ENCODE measurements at regions not wholly inside any gene's neighbourhood (a gene's known extent, or its start where the extent isn't known, plus 50 kb on each side); places are given as distances from the start of the nearest gene placed in this dataset.

DNA sequence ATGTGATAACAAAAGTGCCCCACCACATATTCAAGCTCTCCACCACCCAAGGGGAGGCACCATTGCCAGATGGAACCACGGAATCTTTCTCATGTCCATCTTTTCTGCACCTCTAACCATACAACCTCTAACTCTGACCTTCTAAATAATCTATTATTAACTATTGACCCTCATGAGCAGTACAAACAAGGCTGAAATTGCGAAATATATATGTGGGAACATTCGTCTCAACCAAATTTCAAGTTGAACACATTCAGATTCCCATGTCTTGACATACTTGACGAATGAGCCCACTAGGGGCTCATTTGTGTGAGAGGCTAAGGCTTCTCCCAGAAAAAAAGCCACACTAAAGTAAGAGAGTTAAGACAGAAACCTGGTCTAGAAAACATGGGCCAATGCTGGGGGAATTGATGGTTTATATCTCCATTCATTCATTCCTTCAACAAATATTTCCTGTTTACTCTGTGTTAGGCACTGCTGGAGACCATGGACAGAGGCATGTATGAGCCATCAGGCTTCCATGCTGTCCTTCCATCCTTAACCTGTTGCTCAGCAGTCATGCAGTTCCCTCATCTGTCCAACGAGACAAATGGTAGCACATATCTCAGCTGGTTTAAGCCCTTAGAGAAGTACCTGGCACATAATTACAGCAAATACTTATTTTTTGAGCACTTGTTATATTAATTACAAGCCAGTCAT is 130.4 kb downstream of the ESM1 start:
- DNase-seq (ENCODE audit: low read depth) = no peak

DNA sequence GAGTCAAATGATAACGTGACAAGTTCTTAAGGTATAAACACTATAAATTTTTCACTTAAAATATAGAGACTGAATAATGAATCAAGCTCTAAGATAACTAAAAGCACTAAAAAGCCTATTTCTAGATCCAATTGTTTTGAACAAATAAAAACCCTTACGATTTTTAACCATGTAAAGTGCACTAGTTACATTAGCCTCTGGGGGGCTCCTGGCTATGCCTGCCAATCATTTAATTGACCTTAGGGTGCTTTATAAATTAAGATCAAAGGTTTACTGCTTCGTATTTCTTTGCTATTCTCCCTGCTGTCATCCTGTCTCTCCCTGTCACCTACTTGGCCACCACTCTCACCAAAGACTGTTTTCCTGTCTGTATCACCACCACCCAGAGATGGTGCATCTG is 133.4 kb downstream of the ESM1 start:
- DNase-seq (ENCODE audit: low read depth) = no peak

DNA sequence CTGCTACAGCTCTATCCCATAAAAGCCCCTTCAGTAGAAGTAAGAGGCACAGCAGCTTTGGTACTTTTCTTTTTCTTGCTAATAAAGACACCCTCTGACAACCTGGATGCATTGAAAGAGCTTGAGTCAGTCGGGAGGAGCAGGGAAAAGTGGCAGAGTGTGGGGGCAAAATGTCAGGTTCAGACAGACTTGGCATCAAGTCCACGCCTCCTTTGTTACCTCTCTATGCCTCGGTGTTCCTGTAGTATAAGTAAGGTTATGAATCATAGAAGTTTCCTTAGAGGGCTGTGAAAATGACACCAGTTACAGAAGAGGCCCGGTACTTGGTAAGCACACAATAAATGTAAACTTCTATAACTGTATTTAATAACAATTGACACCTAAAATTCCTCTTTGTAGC is 133.9 kb downstream of the ESM1 start:
- DNase-seq (ENCODE audit: low read depth) = no peak

DNA sequence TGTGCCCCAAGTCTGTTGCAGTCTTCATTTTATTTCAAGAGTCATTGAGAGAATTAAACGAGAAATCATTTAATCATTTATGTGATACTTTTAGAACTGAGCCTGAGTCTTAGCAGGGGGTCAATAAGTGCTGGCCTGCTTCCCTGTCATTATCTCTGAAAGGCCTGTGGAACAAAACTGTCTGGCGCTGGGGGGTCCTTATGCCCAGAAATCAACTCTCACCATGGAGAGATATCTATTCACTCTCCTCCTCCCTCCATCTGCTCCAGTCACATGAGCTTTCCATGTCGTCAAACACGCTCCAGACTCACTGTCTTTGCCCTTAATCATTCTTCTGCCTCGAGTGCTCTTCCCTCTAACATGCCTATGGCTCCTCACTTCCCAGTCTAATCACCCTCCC is 136.8 kb downstream of the ESM1 start:
- no peak for DNase-seq (ENCODE audit: low read depth)

DNA sequence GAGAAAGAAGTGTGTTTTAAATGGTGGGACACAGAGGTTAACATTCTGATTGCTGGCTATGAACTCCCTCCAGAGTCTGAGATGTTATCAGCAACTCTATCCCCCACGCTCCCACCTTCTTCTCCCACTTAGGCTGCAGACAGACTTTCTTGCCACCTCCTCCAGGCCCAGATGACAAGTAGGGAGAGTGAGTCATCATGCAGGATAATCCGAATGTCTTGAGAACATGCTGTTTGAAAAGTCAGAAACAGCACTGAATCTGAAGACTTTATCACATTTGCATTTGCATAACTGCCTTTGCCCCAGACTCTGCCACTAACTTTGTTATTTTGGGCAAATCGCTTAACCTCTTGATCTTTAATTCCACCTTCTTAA is 139.8 kb downstream of the ESM1 start:
- DNase-seq (ENCODE audit: low read depth) = no peak

DNA sequence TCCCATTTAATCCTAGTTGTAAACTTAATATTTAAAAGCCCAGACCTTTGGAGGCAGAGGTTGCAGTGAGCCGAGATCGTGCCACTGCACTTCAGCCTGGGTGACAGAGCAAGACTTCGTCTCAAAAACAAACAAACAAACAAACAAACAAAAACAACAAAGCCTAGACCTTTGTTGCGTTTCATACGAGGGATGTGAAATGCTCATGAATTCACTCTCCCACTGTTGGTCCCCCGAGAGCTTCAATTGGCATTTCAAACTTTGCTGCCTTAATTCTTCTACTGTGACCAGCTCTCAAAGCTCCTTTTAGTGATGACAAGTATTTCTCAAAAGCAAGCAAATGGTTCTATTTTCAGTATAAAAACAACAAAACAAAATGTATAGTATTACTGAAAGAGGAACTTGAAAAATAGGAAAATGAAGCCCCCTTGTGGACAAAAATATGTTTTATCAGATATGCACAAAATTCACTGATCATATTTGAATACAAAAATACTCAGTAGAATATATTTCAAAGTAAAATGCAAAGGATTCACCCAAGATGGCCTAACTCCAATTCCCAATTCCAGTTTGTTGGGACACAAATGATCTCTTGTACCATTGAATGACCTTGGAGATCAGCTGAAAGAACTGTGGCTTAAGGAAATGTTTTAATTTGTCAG is 140.4 kb downstream of the ESM1 start:
- DNase-seq (ENCODE audit: low read depth) = peak; percentile 72

DNA sequence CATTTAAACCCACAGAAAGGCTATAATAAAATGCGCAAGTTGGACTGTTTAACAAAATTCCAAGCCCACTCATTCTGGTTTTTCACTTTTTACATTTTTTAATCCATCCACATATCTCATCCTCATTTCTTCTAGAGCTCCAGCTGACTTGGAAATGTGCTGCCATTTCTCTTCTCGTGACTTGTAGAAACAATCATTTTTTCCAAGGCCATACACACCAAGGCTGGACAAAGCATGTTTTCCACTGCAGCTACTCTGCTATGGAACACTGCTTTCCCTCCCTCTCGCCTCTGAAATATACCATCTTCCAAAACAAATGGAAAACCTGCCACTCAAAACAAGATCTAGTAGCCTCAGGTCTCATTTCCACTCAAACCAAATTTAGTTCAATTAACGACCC is 141.1 kb downstream of the ESM1 start:
- DNase-seq (ENCODE audit: low read depth) = no peak

DNA sequence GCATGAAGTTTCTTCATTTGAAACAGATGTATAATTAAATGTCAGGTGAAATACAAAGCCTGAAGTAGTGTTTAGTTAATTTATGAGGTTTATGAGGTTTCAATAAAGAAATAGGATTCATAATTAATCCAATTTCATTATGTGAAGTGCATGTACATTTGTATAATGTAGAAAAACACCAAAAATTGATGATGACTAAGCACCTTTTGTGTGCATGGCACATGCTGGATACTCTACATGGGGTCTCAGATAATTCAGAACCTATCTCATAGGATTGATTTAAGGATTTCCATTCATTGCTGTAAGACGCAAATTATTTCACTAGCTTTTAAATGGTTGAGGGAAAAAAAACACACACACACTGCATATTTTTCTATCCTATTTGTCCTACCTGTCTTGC is 143.9 kb downstream of the ESM1 start:
- no peak for DNase-seq (ENCODE audit: low read depth)

DNA sequence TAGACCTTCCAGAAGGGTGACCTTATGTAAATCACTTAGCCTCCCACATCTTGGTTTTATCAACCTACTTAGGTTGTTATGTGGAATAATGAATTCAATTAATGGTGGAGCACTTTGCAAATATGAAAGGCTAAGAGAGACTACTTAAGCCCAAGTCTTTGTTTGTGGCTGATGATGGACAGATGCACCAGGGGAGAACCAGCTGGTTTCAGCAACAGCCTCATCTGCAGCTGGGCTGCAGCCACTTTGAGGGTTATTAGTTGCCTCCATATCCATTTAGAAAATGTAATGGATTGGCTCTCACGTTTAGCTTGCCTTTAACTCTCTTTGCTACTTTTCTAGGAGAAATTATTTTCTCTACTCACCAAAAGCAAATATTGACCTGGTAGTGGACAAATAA is 146.6 kb downstream of the ESM1 start:
- DNase-seq (ENCODE audit: low read depth) = peak; percentile 38

DNA sequence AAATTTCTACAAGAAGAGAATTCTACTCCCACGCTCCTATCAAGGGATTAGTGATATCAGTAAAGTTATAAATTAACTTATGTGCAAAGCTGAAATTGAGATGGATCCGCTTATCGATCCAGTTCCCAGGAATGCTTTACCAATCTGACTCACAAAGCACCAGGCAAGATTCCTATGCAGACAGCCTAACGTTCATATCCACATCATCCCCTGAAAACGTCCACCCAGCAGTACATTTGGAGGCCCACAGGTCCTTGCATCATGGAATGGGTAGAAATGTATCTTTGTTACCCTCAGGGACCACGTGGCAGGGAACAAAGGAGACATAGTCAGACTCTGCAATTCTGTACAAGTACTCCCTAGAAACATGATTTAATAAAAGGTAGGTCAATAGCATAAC is 147.4 kb downstream of the ESM1 start:
- DNase-seq (ENCODE audit: low read depth) = no peak

DNA sequence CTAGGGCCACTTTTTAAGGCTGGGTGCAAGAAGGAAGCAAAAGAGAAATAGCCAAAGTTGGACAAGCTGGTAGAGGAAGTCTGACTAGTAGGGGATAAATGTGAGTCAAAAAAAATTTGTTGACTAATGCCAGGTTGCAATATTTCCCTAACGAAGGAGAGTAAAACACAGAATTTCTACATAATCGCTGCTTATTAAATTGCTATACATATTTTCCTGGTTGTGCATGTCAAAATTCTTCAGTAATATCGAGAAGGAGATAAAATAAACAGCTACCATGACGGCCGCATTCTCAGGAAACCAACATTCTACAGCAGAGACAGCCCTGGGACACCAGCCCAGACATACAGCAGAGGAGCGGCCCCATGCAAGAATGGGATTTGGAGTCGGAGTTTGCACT is 148.3 kb downstream of the ESM1 start:
- no peak for DNase-seq (ENCODE audit: low read depth)

DNA sequence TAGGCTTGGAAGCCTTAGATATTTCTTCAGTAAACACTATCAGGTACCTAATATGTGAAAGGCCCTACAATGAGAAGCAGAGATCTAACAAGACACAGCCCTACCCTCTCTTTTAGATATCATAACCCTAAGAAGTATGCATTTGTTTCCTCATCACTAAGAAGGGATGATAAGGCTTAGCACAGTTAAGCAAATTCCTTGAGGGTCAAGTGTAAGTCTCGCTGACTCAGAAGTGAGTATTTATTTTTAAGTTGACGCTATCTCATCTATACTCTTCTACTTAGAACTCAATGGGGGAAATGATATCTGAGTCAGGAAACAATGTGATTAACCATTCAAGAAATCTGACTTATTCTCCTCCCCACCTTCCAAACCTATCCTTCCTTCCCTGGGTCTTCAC is 149.7 kb downstream of the ESM1 start:
- DNase-seq (ENCODE audit: low read depth) = no peak

DNA sequence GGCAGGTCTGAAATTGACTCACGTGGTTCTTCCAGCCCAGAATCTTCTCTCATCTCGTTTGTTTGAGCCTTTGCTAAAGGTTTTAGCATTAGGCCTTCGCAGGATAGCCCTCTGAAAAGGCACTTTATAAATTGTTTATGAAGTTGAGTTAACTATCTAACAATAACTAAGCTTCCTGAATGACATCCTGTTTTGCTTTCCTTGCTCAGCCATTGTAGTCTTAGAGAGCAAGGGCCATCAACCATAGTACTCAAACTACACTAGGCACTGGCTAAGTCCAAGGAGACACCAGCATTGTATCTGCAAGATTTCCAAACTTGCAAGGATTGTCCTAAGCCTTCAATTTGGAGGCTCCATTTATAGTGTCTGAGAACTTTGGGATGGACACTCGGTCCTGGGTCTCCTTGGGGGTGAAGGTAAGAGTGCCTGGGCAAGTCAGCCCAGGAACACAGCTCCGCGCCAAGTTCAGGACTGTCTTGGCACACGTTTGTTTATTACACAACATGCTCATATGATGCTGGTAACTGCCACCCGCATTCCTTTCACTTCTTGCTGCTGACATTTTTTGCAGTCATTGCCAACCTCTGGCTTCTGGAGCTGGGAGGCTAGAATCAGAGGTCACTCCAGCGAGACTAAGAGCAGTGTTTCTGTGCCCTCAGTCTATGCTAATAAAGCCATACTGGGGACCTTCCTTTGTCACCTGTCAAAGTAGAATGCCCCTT is 151.1 kb downstream of the ESM1 start:
- no peak for DNase-seq (ENCODE audit: low read depth)

DNA sequence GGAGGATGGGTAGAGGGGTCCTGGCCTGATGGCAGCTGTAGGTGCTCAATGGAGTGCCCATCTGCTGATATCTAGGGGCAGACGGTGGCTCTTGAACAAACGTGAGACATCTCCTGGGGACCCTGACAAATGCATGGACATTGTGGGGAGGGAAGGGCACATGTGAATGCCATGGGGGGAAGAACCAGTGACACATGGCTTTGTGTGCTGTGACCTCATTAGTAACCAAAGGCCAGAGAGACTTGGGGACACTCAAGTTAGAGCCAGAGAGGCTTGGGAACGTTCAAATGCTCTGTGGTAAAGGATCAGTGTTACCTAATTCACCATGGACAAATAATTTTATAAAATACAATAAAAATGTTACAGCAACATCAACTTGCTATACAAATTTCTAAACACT is 151.8 kb downstream of the ESM1 start:
- DNase-seq (ENCODE audit: low read depth) = no peak

DNA sequence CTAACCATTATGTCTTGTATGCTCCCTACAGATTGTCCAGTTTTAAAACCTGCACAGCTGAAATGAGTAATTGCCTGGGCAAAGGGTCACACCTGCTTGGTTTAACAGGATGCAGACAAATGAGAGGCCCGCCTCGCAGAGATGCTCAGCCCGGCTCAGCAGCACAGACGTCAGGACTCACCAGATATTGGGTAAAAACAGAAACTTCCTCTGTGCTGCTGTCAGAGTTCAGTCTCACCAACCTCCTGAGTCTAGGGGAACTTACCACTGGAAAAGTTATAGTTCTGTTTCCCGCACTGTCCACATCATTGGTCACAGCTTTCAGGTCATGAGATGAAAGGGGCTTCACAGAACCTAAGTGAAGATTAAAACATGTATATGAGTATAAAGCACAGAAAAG is 152.5 kb downstream of the ESM1 start:
- DNase-seq (ENCODE audit: low read depth) = no peak

DNA sequence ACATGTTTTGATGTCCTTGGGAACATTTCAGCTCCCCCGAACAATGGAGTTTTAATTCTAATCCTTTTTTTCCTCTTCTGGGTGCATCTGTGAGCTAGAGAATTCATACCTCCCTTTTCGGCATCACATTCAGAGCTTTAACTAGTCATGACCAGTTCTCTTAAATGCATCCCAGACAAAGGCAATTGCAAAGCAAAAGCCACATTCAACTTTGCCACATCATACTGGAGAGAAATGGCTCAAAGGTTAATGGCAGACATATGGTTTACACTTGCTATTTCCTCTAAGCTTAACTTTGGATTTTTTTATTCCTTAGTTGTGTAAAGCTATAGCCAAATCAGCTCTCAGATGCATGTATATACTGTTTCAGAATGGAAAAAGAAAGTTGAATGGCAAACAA is 153.3 kb downstream of the ESM1 start:
- DNase-seq (ENCODE audit: low read depth) = no peak

DNA sequence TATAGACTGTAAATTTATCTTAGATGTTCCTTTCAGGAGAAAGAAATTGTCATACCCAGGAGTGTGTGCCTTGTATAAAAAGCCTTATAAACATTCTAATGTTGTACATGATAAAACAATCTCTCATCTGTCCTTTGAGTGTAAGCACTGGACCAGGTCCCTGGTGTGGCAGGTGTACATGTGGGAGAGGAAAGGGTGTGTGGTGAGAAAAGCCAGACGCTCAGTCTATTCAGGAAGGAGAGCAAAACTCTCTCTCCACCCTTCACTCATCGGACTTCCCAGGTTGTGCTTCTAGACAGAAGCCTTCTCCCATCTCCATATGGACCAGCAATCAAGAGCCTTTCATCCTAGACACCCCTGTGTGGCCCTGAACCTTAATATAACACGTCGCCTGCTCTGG is 154.2 kb downstream of the ESM1 start:
- DNase-seq (ENCODE audit: low read depth) = no peak

DNA sequence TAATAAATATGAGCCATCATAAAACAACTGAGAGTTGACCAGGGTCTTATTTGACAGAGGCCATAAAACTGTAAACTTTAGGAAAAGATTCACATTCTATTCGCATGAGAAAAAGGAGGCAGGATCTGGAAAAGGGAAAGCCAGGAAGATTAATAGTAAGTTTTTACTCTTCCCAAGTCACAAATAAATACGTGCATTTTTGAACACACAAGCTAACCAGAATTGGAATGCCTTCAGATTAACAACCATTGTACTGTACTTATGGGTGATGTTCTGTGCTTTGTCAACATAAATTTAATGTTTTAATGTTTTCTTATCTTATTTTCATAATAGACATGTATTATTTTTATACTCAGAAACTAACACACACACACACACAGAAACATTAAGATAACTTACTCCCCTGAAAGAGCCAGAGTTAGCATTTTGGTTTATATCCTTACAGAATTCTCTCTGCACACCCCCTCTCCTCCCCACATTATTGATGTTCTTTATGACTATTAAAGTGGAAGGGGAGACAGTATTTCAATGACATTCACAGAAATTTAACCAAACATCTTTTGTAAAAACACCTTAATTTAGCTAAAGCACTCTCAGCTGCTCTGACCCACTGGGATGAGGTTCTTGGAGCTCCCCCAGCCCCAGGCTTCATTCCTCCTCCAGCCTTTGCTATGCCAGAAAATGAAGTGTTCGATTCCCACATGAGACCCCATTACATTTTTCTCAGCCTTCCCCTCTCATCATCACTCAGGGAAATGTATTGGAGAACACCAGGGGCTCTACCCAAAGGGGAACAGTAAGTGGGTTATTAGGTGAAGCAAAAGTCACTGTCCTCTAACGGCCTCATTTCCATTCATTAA is 155.5 kb downstream of the ESM1 start:
- no peak for DNase-seq (ENCODE audit: low read depth)

DNA sequence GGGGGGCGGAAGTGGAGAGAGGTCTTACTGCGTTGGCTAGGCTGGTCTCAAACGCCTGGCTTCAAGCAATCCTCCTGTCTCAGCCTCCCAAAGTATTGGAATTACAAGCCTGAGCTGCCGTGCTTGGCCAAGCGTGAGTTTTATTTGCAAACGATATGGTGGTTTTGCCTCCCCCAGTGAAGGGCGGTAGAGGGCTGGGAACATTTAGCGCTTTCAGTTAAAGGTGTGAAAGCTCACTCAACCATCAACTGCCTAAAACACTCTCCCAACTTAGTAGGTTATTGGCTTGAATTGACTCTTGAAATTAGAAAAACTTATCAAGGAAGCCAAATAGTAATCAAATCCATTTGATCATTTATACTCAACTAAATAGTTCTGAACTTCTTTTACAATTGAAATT is 156.3 kb downstream of the ESM1 start:
- DNase-seq (ENCODE audit: low read depth) = no peak

DNA sequence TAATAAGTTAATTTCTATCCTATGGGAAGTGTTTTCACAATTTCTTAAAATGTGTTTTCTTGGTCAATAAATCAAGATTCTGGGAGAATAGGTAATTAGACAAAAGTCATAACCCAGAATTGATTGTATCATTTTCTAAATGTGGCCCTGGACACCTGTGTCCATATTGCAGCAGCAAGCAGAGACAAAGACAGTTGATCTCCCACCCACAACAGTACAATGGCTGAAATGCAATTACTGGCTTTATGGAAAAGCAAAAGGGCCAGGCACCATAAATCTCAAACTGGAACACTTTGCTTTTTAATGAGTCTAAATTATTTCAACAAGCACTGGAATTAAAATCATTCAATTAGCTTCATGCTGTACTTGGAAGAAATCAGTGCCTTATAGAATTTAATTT is 157.2 kb downstream of the ESM1 start:
- DNase-seq (ENCODE audit: low read depth) = no peak

DNA sequence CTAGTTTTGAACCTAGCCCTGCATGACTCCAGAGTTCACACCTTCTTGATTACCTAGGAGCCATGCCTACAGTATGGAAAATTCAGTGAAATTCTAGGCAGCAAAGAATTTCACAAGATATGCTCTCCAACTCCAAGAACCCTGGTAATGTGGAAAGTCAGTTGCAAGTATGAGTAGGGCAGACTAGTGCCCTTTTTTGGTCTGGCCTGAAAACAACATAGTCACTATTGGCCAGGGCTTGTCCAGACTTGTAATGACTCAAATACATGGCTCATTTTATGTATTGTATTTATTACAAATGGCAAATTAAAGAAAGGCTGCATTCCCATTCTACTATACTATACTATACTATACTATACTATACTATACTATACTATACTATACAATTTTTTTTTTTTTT is 160.4 kb downstream of the ESM1 start:
- DNase-seq (ENCODE audit: low read depth) = peak; percentile 42

DNA sequence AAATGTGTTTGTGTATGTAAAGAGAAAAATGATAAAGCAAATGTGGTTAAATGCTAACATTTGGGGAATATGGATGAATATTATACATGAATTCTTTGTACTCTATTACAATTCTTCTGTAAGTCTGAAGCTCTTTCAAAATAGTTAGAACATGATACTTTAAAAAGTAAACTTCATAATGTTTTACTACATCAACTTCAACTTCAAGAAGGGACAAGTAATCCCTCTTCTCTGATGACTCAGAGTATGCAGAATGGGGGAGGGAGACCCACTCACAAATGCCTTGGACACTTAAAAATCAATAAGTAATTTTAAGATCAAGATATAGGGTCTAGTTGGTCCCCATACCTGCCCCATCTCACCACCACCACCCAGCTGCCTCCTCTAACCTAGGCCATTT is 162.4 kb downstream of the ESM1 start:
- DNase-seq (ENCODE audit: low read depth) = no peak

All from myocyte (in vitro differentiated cells).